ENCODE measurements at regions not wholly inside any gene's neighbourhood (a gene's known extent, or its start where the extent isn't known, plus 50 kb on each side); places are given as distances from the start of the nearest gene placed in this dataset.

GRCh38 chr10:3418041-3418754 is 245.6 kb upstream of the PITRM1 start:
- CTCF ChIA-PET: no interaction called here
- H3K56ac ChIP-seq (ENCODE audit: extremely low read depth, insufficient read depth, low read length): no peak overlapping the region
- no peak overlapping the region for H3K23ac ChIP-seq (ENCODE audit: low read depth, low read length)
- TF ChIP-seq MAFK (IDR thresholded peaks at IDR 0.05; ENCODE audit: low read depth, low read length): no peak
- TF ChIP-seq SMC3 (IDR thresholded peaks at IDR 0.05; ENCODE audit: low read depth, low read length): no peak
- H2AK9ac ChIP-seq (replicated peaks; ENCODE audit: low read depth, low read length, poor library complexity): no peak overlapping the region
- 31% methylated on average over 4 of the region's 13 CpGs; no CpG with 5 or more reads in 1 of the 2 experiments for WGBS, 2 experiments (ENCODE audit: extremely low coverage in 2 of 2, insufficient read length in 1 of 2)
- no peak for ATAC-seq (ENCODE audit: low read depth)
- H3K4me2 ChIP-seq (ENCODE audit: low read depth, low read length): no peak overlapping the region
- no peak overlapping the region for H3K18ac ChIP-seq (ENCODE audit: low read depth, low read length)
- no peak overlapping the region for H2AFZ ChIP-seq (replicated peaks; ENCODE audit: low read length, poor library complexity)
- H3K27me3 ChIP-seq (ENCODE audit: control insufficient read depth, insufficient read depth, low read length): no peaks in the 10 kb centered on the region
- peaks cover 3% of the 10 kb centered on the region; the same call in 1 of the 2 replicates for H3K9me1 ChIP-seq (ENCODE audit: insufficient read depth, low read length)
- H3K9ac ChIP-seq (ENCODE audit: low read depth, low read length): no peak overlapping the region
- no peak overlapping the region for H4K91ac ChIP-seq (ENCODE audit: insufficient read depth, low read depth, low read length)
- no peak overlapping the region for H2BK20ac ChIP-seq (ENCODE audit: low read depth, low read length)
- intact Hi-C loops (cut with micrococcal nuclease): no loop called here
- POLR2A ChIA-PET (ENCODE audit: unreplicated experiment): no interaction called here
- no peak overlapping the region for H3K27ac ChIP-seq (ENCODE audit: insufficient read depth, low read length)
- dilution Hi-C loops (cut with HindIII; ENCODE audit: low sequenced_read_pairs, unreplicated experiment): no loop called here
- no peak overlapping the region for H2BK120ac ChIP-seq (ENCODE audit: low read depth, low read length)
- no peaks in the 10 kb centered on the region for H3K36me3 ChIP-seq (ENCODE audit: control insufficient read depth, insufficient read depth, low read length)
- H3K4me3 ChIP-seq (ENCODE audit: insufficient read depth, low read depth, low read length): no peak overlapping the region
- H3K79me1 ChIP-seq (ENCODE audit: low read depth in 1 of 2, low read length in 2 of 2): no peaks in the 10 kb centered on the region
- no TSS peak for BruUV-seq (replicated peaks)
- DNase-seq: no peak
- no peak overlapping the region for H2BK15ac ChIP-seq (ENCODE audit: low read depth, low read length)
- no peaks in the 10 kb centered on the region for H3K4me1 ChIP-seq (ENCODE audit: control insufficient read depth, insufficient read depth, low read length)
- H2BK5ac ChIP-seq (ENCODE audit: low read depth, low read length, poor library complexity, severe bottlenecking): no peak overlapping the region
- no peak overlapping the region for H2AK5ac ChIP-seq (ENCODE audit: low read depth, low read length)
- H4K8ac ChIP-seq (ENCODE audit: low read depth in 2 of 2, low read length in 2 of 2): no peak overlapping the region
- in situ Hi-C loops (cut with MboI; ENCODE audit: low sequenced_read_pairs): no loop called here
- no peak overlapping the region for H4K5ac ChIP-seq (ENCODE audit: low read depth, low read length)
- no peaks in the 10 kb centered on the region for H3K9me3 ChIP-seq (ENCODE audit: control insufficient read depth, insufficient read depth, low read length)
- no peak overlapping the region for H3K4ac ChIP-seq (ENCODE audit: low read depth, low read length)
- no peak overlapping the region for H3K14ac ChIP-seq (replicated peaks; ENCODE audit: low read depth, low read length)
- no peaks in the 10 kb centered on the region for H4K20me1 ChIP-seq (ENCODE audit: insufficient read depth, low read length)
